Islet precursor cell (in vitro differentiated cells): ENCODE measurements at regions not wholly inside any gene's neighbourhood (a gene's known extent, or its start where the extent isn't known, plus 50 kb on each side); places are given as distances from the start of the nearest gene placed in this dataset.

Experiments
- DNase-seq: peaks from one replicate; pipeline ENCODE4 v3.0.0-alpha.2; 2018

DNA sequence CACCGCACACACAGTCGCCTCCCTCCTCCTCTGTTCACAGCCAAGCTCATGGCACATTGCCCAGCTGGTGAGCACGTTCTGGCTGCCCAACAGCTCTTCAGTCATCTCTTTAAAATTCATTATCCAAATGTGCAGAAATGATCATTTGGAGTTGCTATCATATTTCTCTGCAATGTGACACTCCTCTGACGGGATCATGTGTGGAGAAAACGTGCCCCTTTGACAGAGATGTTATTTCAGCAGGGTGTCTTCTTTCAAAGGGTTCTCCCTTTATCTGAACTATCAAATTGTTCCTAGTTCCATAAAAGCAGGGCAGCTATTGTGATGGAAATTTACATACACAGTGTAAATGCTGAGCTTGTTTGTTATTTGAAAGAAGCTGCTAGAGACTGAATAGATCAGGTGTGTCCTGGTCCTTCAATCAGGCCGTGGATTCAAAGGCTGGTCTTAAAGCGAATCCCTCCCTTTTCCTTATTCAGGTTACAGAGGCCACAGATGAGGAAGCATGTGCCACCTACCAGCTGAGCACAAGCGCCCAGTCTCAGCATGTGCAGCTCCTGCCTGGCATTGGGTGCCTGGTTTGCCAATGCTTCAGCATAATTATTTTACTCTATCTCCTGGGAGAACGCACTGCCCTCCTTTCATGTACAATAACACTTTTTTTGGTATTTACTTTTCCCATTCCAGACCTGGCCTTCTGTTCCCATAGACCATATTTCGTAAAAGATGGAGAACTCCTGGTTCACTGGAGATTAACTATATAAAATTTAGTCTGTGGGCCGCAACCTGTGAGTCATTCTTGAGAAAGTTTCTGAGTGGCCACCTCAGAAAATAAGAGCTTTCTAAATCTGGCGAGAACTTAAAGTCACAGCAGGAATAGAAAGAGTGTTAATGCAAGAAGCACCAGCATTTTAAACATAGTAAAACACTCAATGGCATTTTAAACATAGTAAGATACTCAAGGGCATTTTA lies 433.7 kb downstream of the ENC1 start:
- DNase-seq: no peak

DNA sequence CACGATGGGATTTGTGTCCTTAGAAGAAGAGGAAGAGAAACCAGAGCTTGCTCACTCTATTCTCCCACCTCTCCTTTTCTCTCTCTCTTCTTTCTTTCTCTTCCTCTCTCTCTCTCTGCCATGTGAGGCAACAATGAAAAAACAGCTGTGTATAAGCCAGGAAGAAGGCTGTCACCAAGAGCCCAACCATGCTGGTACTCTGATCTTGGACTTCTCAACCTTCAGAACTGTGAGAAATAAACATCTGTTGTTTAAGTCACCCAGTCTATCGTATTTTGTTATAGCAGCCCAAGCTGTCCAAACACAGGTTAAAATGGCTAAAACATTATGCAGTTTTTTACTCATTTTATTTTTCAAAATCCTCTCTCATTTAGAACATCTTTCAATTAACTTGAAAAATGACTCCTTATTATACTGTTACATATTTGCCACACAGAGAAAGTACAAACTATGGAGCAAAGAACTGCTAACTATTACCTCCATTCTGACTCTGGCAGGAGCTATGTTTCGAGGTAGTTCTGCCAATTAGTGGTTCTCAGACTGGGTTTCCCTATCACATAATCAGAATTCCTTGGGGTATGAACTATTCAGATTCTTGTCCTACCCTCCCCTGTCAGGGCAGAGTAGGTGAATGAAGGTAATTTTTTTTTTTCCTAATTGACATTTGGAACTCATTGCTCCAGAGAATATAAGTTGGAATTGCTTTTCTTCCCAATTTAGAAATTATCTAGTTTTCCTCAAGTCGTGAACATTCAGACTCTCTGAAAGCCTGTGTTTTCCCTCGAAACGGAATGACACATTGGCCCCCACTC lies 434.6 kb downstream of the ENC1 start:
- no peak for DNase-seq

DNA sequence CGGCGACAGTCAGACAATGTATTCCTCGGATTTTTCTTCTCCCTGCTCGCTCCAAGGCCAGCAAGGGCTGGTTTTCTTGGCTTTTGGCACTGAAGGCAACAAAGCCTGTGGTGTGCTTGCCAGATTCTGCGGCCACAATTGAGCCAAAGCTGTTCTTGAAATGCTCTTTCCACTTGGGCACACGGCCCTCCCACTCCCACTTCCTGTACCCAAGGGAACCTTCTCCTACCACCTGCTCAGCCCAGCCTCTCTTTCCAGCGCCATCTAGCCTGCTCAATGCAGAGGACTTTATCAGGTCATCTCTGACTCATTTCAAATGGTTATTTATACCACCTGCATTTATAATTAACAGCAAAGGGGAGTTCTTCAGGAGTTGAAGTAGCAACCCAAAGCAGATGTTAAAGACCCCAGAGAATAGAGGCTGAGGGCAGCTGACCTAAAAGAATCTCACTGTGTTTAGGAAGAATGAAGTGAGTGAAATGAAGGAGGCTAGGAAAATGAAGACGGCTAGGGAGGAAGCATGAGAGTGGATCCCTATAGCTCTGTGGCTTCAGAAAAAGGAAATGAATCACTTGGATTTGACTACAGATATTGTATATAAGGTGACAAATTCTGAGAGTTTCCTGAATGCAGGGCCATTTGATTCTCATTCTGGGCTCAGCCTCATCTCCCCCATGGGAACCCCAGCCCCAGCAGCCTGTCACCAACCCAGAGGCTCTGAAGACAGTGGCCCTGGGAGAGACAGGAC lies 439.0 kb downstream of the ENC1 start:
- no peak for DNase-seq

DNA sequence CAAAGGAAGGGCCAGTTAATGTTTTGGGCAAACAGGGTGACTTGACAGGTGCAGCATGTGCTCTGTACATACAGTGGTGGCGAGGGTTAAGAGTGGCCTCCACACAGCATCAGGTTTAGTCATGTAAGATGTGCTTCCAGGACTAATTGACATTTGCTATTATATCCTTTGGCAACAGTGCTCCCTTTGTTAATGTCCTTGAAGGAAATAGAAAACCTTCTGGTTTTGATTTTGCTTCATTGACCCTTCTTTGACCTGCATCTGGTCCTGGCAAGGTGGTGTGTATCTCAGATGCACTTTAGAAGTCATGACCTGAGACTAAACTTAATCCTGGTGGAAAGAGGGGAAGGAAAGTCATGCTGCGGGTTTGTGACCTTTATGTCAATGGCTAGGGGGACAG lies 440.0 kb downstream of the ENC1 start:
- no peak for DNase-seq

DNA sequence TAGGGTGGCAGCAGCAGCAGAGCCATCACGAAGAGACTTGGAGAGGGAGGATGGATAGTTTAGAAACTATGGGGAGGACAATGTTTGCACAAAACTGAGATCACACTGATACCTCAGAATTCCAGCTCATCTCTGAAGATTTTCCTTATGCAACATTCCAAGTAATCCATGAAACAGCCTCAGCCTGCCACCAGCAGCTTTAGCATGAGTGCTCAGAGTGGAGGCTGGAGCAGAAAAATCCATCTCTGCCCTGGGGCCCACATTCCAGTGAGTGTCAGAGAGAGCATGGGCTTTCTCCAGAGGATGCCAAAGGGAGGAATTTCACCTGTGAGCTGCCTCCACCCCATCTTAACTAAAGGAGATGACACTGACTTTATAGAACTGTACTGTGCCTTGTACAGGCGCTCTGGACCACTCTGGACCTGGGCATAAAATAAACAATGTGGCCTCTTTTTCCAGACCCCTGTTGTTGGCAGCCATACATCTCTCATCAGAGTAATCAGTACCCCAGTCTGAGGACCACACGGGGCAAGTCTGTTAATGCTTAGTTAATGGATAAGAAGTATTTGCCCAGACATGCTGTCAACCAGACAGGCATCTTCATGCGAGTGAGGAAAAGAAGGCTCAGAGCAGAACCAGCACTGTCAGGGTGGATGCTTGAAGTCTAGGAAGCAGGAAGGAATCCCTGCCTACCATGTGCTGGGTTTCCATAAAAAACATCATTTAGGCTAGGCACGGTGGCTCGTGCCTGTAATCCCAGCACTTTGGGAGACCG lies 440.9 kb downstream of the ENC1 start:
- peak; percentile 93 for DNase-seq

DNA sequence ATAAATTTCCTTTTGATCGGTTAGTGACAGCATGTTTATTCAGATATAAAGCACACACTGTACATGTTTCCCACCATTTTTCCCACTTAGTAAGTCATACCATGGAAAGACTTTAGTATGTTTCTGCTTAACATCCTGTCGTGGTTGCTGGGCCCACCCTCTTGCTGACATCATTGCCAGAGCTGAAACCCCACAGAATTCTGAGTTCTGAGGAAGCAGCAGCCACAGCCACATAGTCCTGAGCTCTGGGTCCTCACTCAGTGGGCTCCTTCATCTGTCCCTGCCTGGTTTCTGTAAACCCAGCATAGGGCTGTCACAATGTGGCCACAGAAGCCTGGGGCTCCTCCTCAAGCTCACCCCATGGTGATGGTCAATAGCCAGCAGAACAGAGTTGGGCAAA lies 441.5 kb downstream of the ENC1 start:
- no peak for DNase-seq

DNA sequence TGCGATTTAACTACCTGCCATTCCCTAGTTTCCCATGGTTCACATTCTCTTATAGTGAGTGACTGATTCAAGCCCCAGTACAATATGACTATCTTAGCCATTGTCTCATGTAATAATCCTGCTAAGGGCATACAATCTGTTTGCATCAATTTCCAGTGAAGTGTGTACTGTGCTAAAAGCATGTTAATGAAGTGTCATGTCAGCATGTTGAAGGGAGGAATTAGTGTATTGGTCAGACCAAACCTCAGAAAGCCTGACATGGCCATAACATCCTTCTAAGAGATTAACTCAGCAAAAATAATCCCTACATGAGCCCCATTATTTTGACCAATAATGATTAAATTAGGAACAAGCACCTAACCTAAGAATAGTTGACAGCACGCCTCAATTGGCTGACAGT lies 442.4 kb downstream of the ENC1 start:
- DNase-seq: no peak

DNA sequence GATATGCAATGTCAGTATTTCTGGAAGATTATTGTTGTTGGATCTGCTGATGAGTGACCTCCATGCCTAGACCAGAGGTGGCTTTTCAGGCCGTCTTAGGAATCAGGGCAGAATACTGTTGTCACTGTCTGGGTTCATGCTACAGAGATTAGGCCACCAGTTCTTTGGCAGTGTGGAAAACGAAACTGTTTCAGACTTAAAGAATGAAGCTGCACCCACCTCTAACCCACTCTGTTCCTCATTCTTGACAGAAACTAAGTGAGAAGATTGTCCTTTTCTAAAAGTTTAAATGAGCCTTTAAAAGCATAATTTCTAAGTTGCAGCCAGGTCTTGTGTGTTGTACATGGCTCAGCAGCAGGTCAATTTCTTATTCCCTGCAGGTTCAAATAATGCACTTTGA lies 444.3 kb downstream of the ENC1 start:
- DNase-seq: no peak

DNA sequence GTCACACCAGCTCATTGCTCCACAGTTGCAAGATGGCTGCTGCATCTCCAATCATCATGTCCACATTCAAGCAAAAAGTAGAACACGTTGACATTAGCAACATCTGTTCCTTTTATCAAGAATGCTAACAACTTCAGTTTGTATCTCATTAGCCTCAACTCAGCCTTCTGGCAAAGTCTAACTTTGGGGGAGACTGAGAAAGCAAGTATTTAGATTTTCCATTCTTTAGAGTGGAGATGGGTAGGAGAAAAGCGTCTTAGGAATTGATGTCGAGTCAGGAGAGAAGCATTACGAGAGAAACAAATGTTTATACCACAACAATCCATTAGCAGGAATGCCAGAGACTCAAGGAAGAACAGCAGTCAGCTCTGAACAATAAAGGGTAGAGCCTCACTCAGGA lies 446.3 kb downstream of the ENC1 start:
- DNase-seq: no peak

DNA sequence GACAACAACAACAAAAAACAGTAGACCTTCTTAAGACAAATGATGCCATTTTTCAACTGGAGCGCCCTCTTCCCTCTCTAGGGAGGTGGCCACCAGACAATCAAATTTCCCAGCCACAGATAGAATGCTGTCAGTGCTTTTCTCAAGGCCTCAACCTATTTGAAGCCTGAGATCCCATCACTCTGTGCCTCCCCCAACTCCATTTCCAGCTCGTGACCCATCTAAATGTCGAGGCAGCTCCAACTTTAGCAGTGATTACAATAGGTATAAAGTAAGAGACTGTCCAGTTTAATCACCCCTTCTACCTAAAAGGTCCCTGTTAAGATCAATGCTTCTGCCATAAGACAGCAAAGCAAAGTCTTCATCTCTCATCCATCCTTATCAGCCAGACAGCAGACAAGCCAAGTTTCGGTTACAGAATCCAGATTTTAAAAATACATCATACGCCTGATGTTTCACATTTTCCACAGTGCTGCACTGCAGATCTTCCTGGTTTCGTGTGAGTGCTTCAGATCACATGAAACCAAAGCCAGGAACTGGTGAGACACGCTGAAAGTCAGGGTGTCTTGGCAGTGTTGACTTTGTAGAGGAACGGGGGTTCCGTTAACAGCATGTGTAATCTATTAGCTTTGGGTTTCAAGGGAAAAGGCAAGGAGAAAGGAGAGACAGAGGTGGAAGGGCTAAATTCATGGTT lies 447.8 kb downstream of the ENC1 start:
- DNase-seq: no peak

DNA sequence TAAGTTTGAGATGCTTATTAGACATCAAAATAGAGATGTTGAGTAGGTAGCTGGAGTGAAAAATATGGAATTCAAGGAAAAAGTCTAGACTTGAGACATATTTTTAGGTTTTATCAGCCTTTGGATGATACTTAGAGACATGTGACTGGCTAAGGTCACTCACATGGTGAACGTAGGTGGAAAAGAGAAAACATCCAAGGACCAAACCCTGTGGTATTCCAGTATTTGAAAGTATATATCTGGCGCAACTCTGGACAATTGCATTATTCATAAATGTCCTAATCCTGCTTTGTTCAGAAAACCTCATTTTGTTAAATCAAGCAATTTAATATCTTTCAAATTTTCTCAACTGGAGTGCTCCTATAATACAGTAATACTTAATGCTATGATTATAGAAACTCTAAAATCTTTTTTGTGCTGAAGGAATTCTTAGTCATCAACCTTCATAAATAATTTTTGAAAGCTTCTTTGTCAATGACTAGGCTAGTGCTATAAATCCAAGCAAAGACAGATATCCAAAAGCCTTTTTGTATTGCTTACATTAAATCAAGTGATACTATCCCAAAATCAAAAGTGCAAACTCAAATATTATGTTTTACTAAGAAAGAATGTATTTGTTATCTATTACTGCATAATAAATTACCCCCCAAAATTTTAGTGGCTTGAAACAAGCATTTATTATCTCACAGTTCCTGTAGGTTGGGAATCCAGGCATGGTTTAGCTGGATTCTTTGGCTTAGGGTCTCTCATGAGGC lies 452.0 kb downstream of the ENC1 start:
- DNase-seq: no peak

DNA sequence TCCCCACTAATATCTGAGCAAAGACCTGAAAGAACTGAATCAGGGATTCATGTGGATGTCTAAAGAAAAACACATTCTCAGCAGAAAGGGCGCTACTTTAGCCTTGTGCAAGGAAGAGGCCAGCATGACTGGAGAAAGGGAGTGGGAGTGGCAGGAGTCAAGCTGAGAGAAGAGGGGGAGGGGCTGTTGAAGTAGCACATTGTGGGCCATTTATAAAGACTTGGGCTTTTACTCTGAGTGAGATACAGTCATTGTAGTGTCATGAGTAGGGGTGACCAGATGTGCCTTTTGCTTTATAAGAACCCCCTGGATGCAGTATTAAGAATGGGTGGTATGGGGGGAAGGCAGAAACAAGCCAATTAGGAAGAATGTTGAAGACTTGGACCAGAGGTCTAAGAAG lies 452.8 kb downstream of the ENC1 start:
- DNase-seq: no peak

DNA sequence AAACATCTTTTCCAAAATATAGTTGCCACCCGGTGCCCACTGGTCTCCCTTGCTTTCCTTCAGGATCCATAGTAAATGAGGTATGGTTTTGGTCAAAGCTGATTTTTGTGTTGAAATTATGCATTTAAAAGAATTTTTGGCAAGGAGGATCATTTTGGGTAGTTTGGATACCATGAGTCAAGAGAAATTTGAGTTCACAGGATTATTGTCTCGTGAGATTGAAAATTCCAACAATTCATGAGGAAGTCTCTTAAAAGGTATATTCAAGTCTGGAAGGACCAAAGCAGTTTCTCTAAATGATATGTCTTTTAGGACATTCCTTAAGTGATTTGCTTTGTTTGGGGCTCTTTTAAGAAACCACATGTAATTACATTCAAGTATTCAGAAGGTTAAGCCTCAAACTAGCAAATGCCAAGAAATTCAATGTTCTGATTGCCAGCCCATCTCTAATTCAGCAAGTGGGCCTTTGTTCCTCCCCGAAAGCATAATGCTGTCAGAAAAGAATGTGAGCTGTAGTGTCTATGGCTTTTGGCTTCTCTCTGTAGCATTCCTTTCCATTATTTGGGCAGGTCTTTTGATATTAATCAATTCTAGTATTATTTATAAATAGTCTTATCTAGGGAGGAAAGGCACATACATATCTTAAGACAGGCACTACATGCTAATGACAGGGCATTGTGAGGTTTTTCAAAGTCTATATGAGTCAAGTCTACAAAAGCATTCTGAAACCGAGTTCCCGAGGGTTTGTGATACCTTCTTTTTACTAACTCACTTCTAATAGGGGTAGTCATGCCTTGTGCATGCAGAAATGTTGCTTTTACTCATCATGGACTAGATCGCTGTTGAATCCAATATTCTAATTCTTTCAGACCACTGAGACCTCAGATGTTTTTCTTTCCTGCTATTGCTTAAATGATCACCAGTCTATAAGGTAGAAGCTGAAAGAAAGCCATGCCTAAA lies 453.9 kb downstream of the ENC1 start:
- no peak for DNase-seq

DNA sequence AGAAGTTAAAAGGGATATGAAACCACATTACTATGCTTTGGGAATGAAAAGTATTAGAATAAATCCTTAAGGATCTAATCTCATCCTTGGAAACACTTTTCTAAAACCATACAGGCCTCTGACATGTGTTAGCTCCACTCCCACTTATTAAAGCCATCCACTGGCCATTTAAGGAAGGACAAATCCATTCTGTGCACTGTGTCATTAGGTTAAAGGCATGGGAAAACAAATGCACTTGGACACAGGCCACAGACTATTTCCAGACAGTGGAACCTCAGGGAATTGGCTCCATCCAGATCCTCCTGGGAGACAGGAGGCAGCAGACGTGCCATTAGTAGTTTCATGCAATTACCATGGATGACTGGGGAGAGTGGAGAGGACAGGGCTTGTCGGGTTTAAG lies 454.9 kb downstream of the ENC1 start:
- DNase-seq: peak; percentile 91

DNA sequence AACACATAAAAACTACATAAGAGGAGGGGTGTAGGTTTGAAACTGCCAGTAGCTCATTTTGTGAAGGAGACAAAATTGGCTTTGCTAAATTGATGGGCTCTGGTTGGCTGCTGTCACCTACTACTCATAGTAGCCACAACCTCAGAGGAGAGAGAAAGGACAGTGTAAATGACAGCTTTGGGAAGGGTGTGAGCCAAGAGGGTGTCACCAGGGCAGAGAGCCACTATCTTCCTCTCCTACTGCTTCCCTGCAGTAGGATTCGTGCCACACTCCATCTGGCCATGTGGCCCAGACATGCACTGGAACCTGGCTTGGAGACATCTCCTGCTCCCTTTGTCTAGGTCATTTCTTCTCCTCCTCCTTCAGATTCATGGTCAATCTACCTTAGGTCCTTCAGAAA lies 455.9 kb downstream of the ENC1 start:
- DNase-seq: no peak

DNA sequence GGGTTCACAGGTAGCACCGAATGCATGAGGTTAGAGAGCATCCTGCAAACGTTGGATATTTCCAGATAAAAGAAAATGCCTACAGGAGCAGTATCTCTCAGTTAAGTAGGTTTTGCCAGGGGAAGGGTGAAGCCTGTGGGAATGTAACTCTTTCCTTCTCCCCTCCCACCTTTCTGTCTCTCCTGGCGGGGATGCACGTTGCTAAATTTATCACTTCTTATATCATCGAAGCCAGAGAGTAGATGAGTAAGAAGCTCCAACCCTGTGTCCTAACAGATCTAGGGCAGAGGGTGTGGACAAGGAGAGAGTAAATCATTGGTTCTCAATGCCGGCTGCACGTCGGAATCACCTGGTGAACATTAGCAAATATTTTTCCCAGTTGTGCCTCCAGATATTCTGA lies 457.5 kb downstream of the ENC1 start:
- DNase-seq: no peak

DNA sequence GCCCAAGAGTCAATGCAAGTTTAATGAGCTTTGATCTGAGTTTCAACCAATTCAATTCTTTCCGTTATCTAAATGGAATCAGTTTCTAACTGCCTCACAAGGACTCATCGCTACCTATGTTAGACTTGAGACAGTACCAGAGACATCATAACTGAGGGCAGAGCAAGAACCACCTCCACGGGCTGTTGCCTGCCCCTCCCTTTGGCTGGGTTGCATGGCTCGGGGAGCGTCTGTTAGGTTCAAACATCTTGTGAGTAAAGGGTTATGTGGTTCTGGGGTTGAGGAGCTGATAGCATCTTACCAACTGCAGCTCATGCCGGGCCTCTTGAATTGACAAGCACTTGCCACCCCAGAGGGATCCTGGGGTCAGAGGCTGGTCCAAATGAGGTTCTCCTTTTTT lies 457.9 kb downstream of the ENC1 start:
- no peak for DNase-seq

DNA sequence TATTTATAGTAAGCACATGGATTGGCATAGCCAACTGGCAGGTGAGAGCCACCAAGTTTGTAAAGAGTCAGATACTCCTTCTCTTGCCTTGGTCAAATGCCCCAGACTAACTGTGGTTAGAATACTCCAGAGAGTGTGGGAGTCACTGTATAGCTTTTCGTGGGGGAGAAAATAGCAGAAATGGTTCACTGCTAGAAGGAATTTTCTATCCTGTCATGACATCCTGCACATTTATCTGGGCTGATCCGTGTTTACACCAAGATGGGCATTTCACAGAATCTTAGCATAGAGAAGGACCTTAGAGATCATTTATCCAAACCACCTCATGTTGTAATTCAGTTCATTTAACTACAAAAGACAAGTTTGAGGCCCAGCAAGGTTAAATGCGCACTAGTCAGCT lies 460.8 kb downstream of the ENC1 start:
- DNase-seq: no peak

DNA sequence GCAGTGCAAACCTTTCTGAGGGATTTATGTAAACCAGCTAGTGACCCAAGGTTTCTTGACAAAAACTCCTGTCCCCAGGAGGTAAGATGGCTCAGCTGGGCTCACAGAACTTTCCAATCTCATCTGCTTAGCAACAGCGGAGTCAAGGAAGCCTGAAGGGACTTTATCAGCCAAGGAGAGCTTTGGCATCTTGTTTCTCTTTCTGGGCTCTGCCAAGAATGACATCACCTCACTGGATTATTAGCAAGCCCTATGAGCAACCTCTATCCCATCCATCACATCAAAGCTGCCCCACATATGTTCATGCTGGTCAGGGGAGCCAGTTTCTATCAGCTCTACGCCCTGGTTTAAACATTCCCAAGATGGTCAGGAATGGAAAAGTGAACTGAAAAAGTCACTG lies 461.3 kb downstream of the ENC1 start:
- no peak for DNase-seq

DNA sequence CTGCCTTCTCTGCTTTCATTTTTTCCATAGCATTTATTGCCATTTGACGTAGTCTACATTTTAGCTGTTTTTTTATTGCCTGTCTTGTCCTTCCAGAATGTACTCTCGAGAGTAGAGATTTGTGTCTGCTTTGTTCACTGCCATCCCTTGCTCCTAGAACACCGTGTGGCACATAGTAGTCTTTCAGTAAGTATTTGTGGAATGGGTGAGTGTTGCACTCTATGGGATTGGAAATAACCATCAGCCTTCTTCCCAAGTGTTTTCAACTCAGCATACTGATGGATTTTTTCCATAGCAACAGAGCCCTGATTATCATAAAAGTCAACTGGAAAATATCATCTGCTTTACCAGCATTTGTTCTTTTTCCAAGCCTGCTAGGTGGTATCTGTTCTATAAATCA lies 462.6 kb downstream of the ENC1 start:
- DNase-seq: no peak
